IMR-90 (cell line): ENCODE measurements at regions not wholly inside any gene's neighbourhood (a gene's known extent, or its start where the extent isn't known, plus 50 kb on each side); places are given as distances from the start of the nearest gene placed in this dataset.

Source experiments
- ATAC-seq: fragments of 200-7000 bp; cut with Tn5 transposase; 2 replicates; pipeline ENCODE4 v1.9.1; 2020; ENCODE audit warnings: low read depth, mild to moderate bottlenecking, moderate library complexity
- BruUV-seq: library from RNA; stranded (reverse); fragments of 400-500 nt; replicated peaks from 2 replicates; lab custom pipeline; 2021; lab: Mats Ljungman, UMichigan
- CTCF ChIA-PET: fragments of 300-600 bp; formaldehyde crosslinking; extraction: SDS; loops from one replicate; lab custom pipeline; 2021; ENCODE audit warnings: antibody characterized with exemption; lab: Yijun Ruan, JAX
- POLR2A ChIA-PET: fragments of 300-600 bp; sonication (Branson Sonifier 250); formaldehyde crosslinking; loops from one replicate; lab custom pipeline; 2022; ENCODE audit warnings: antibody characterized with exemption; ENCODE audit not compliant: unreplicated experiment; lab: Charles Lee
- DNase-seq: peaks from one replicate; pipeline ENCODE4 v3.0.0; 2013
- H2AFZ ChIP-seq: replicated peaks from 2 replicates; pipeline ENCODE3; 2013; ENCODE audit warnings: low read length, mild to moderate bottlenecking; ENCODE audit not compliant: poor library complexity
- H2AK5ac ChIP-seq: 2 replicates; pipeline ENCODE4 v1.6.1; 2013; ENCODE audit warnings: low read depth, low read length, inconsistent platforms
- H2AK9ac ChIP-seq: replicated peaks from 2 replicates; pipeline ENCODE3; 2013; ENCODE audit warnings: mild to moderate bottlenecking, low read depth, low read length, moderate library complexity; ENCODE audit not compliant: poor library complexity
- H2BK120ac ChIP-seq: 2 replicates; pipeline ENCODE4 v1.6.1; 2013; ENCODE audit warnings: low read depth, low read length, inconsistent platforms
- H2BK15ac ChIP-seq: 3 replicates; pipeline ENCODE4 v1.6.1; 2013; ENCODE audit warnings: low read depth, low read length, inconsistent platforms
- H2BK20ac ChIP-seq: 2 replicates; pipeline ENCODE4 v1.6.1; 2013; ENCODE audit warnings: low read depth, mild to moderate bottlenecking, inconsistent platforms, low read length, moderate library complexity
- H2BK5ac ChIP-seq: 2 replicates; pipeline ENCODE4 v1.6.1; 2013; ENCODE audit warnings: mild to moderate bottlenecking, low read depth, low read length, inconsistent platforms; ENCODE audit not compliant: poor library complexity, severe bottlenecking
- H3K14ac ChIP-seq: replicated peaks from 2 replicates; pipeline ENCODE4 v1.6.1; 2013; ENCODE audit warnings: low read depth, low read length, inconsistent platforms
- H3K18ac ChIP-seq: 2 replicates; pipeline ENCODE4 v1.6.1; 2013; ENCODE audit warnings: low read depth, low read length, control low read depth
- H3K23ac ChIP-seq: 2 replicates; pipeline ENCODE4 v1.6.1; 2013; ENCODE audit warnings: low read depth, low read length, inconsistent platforms
- H3K27ac ChIP-seq: 2 replicates; pipeline ENCODE4 v1.5.1; 2013; ENCODE audit warnings: mild to moderate bottlenecking, control low read depth, low read length; ENCODE audit not compliant: insufficient read depth
- H3K27me3 ChIP-seq: 2 replicates; pipeline ENCODE4 v1.6.1; 2013; ENCODE audit warnings: low read length; ENCODE audit not compliant: control insufficient read depth, insufficient read depth
- H3K36me3 ChIP-seq: 2 replicates; pipeline ENCODE4 v1.6.1; 2013; ENCODE audit warnings: low read length, mixed read lengths; ENCODE audit not compliant: control insufficient read depth, insufficient read depth
- H3K4ac ChIP-seq: 2 replicates; pipeline ENCODE4 v1.6.1; 2013; ENCODE audit warnings: low read depth, low read length, inconsistent platforms
- H3K4me1 ChIP-seq: 2 replicates; pipeline ENCODE4 v1.6.1; 2013; ENCODE audit warnings: low read length, mixed read lengths; ENCODE audit not compliant: control insufficient read depth, insufficient read depth
- H3K4me2 ChIP-seq: 2 replicates; pipeline ENCODE4 v1.6.1; 2013; ENCODE audit warnings: low read depth, mild to moderate bottlenecking, control low read depth, low read length, moderate library complexity
- H3K4me3 ChIP-seq: 2 replicates; pipeline ENCODE4 v1.5.1; 2013; ENCODE audit warnings: low read depth, mild to moderate bottlenecking, control low read depth, low read length, moderate library complexity; ENCODE audit not compliant: insufficient read depth
- H3K56ac ChIP-seq: 2 replicates; pipeline ENCODE4 v1.6.1; 2013; ENCODE audit warnings: low read length, inconsistent platforms; ENCODE audit not compliant: insufficient read depth; ENCODE audit errors: extremely low read depth
- H3K79me1 ChIP-seq, 2 experiments: 2 replicates each; pipeline ENCODE4 v1.6.1; 2013; ENCODE audit warnings: low read length in 2 of 2, inconsistent platforms in 1 of 2, low read depth in 1 of 2
- H3K9ac ChIP-seq: 2 replicates; pipeline ENCODE4 v1.6.1; 2013; ENCODE audit warnings: low read depth, low read length, control low read depth
- H3K9me1 ChIP-seq: 2 replicates; pipeline ENCODE4 v1.6.1; 2013; ENCODE audit warnings: low read length, inconsistent platforms; ENCODE audit not compliant: insufficient read depth
- H3K9me3 ChIP-seq: 2 replicates; pipeline ENCODE4 v1.6.1; 2013; ENCODE audit warnings: low read length; ENCODE audit not compliant: control insufficient read depth, insufficient read depth
- H4K20me1 ChIP-seq: 2 replicates; pipeline ENCODE4 v1.6.1; 2013; ENCODE audit warnings: low read length, inconsistent platforms; ENCODE audit not compliant: insufficient read depth
- H4K5ac ChIP-seq: 2 replicates; pipeline ENCODE4 v1.6.1; 2013; ENCODE audit warnings: mild to moderate bottlenecking, low read depth, low read length, control low read depth
- H4K8ac ChIP-seq, 2 experiments: 2 replicates each; pipeline ENCODE4 v1.6.1; 2013; ENCODE audit warnings: low read depth in 2 of 2, low read length in 2 of 2, control low read depth in 1 of 2, inconsistent platforms in 1 of 2
- H4K91ac ChIP-seq: 2 replicates; pipeline ENCODE4 v1.6.1; 2013; ENCODE audit warnings: low read depth, low read length, inconsistent platforms; ENCODE audit not compliant: insufficient read depth
- MAZ ChIP-seq: IDR thresholded peaks from 2 replicates; pipeline ENCODE4 v1.6.1; 2012; ENCODE audit warnings: low read depth, mild to moderate bottlenecking, low read length, improper control_type of control experiment, moderate library complexity, borderline replicate concordance
- RAD21 ChIP-seq: IDR thresholded peaks from 2 replicates; pipeline ENCODE4 v1.6.1; 2012; ENCODE audit warnings: low read length, improper control_type of control experiment
- SMC3 ChIP-seq: fragments of 150-350 bp; IDR thresholded peaks from 2 replicates; pipeline ENCODE4 v1.6.1; 2016; ENCODE audit warnings: low read depth, mild to moderate bottlenecking, antibody characterized with exemption, low read length, moderate library complexity
- USF2 ChIP-seq: fragments of 150-350 bp; IDR thresholded peaks from 2 replicates; pipeline ENCODE4 v1.6.1; 2017; ENCODE audit warnings: mild to moderate bottlenecking, antibody characterized with exemption, low read length, low read depth
- WGBS, 2 experiments: methylation state at CpG; one replicate each; pipeline versions ENCODE4 v1.1.5 to v1.1.7; 2013; ENCODE audit warnings: missing lambda C conversion rate in 2 of 2; ENCODE audit not compliant: insufficient read length in 1 of 2; ENCODE audit errors: extremely low coverage in 2 of 2; 5-methylcytosine and 5-hydroxymethylcytosine counted together
- dilution Hi-C: fragments of 300-500 bp; cut with HindIII; formaldehyde crosslinking; loops from one replicate; pipeline ENCODE4 v1.14.3; 2018; ENCODE audit warnings: low sequenced_read_pairs; ENCODE audit not compliant: unreplicated experiment
- in situ Hi-C: fragments of 300-500 bp; cut with MboI; formaldehyde crosslinking; loops from 3 replicates; pipeline ENCODE4 v1.14.3; 2019; ENCODE audit warnings: low sequenced_read_pairs, inconsistent platforms, mixed read lengths
- intact Hi-C: fragments of 100-400 bp; cut with micrococcal nuclease; formaldehyde crosslinking; loops from 2 replicates; pipeline ENCODE4 v1.10.0; 2022
- TF ChIP-seq, protein P1 (sequence below): fragments of 150-350 bp; IDR thresholded peaks from 2 replicates; pipeline ENCODE4 v1.6.1; 2016; ENCODE audit warnings: low read depth, mild to moderate bottlenecking, low read length, moderate library complexity, borderline replicate concordance

DNA sequence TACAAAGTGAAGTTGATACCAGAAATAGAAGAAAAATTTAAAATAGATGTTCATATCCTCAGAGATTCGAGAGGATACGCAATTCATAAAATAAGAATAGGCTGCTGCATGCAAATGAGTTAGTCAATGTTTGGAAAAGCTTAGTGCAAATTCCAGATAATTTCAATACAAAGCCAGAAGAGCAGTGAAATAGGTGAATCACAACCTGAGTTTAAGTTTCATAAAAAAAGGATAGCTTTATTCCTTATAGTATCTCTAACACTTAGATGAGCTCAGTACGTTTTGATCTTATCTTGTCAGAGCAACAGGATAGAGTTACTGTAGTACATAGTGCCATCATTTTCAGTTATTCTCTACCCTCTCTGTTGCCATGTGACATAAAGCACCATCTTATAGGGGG is 653.4 kb upstream of the ZNF608 start:
- Histone ChIP-seq H2BK120ac (no peak overlapping the region), H3K18ac (no peak overlapping the region), H4K8ac (no peak overlapping the region), H3K4ac (no peak overlapping the region), H2AFZ (no peak overlapping the region), H4K5ac (no peak overlapping the region), H3K27ac (no peak overlapping the region), H3K9ac (no peak overlapping the region), H2AK5ac (no peak overlapping the region), H3K9me1 (no peaks in the 10 kb centered on the region), H2AK9ac (no peak overlapping the region), H3K36me3 (no peaks in the 10 kb centered on the region), H4K20me1 (no peaks in the 10 kb centered on the region), H3K9me3 (peaks cover 4% of the 10 kb centered on the region), H3K4me1 (no peaks in the 10 kb centered on the region), H3K4me3 (no peak overlapping the region), H3K14ac (no peak overlapping the region), H2BK5ac (no peak overlapping the region), H3K56ac (no peak overlapping the region), H3K27me3 (no peaks in the 10 kb centered on the region), H2BK20ac (no peak overlapping the region), H3K23ac (no peak overlapping the region), H2BK15ac (no peak overlapping the region), H4K91ac (no peak overlapping the region), H3K79me1 (no peaks in the 10 kb centered on the region), H3K4me2 (no peak overlapping the region)
- ATAC-seq: no peak
- intact Hi-C loops (loop anchor here (10.0 kb wide), 1 partner anchor 1725 kb away; no protein-coding TSS in a partner anchor), in situ Hi-C loops (no loop called here), dilution Hi-C loops (no loop called here)
- no peak for DNase-seq
- ChIA-PET CTCF (interaction anchor here (0.7 kb wide), 1 partner anchor 13 kb away, joined by 4 read pairs; no protein-coding TSS in a partner anchor), POLR2A (no interaction called here)
- BruUV-seq: no TSS peak
- TF ChIP-seq USF2 (no peak), SMC3 (no peak), MAZ (no peak), RAD21 (no peak)
- TF ChIP-seq, protein P1, sequence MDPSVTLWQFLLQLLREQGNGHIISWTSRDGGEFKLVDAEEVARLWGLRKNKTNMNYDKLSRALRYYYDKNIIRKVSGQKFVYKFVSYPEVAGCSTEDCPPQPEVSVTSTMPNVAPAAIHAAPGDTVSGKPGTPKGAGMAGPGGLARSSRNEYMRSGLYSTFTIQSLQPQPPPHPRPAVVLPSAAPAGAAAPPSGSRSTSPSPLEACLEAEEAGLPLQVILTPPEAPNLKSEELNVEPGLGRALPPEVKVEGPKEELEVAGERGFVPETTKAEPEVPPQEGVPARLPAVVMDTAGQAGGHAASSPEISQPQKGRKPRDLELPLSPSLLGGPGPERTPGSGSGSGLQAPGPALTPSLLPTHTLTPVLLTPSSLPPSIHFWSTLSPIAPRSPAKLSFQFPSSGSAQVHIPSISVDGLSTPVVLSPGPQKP: no peak
- no CpG with 5 or more reads among the region's 3 CpGs for WGBS, 2 experiments
